Skin of body (tissue), 1 donor: ENCODE measurements at regions not wholly inside any gene's neighbourhood (a gene's known extent, or its start where the extent isn't known, plus 50 kb on each side); places are given as distances from the start of the nearest gene placed in this dataset.
"Not testable (repeated sequence)": the region's sequence is repeated elsewhere in the genome, so short reads cannot be mapped to it uniquely, and the experiment has no call there.

Source experiments
- DNase-seq: peaks from one replicate; lab custom pipeline; 2025; lab: John Stamatoyannopoulos, UW

- DNase-seq: no peak
These were observed 494.7 kb upstream of the PFKP start for GRCh38 chr10:2572611-2573010.

DNA sequence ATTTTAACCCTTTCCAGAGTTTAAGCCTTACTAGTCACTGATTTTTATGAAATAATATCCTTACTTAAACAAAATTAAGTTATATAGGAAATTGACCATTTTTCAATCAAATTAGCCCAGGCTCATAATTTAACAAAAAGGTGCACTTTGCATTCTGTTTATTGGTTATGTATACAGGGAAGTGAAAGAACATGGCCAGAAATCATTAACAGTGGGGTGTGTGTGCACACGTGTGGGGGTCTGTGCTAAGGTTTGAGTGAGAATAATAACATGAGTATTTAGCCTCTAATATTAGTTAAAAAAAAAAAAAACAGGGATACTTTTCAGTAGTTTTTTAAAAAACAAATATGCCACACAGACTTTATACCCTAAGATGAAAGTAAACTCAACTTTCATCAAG lies 510.5 kb upstream of the PFKP start:
- DNase-seq: no peak

- DNase-seq: no peak
These were observed 519.3 kb upstream of the PFKP start for GRCh38 chr10:2548071-2548470.

GRCh38 chr10:2547606-2548005 lies 519.7 kb upstream of the PFKP start:
- DNase-seq: no peak

DNA sequence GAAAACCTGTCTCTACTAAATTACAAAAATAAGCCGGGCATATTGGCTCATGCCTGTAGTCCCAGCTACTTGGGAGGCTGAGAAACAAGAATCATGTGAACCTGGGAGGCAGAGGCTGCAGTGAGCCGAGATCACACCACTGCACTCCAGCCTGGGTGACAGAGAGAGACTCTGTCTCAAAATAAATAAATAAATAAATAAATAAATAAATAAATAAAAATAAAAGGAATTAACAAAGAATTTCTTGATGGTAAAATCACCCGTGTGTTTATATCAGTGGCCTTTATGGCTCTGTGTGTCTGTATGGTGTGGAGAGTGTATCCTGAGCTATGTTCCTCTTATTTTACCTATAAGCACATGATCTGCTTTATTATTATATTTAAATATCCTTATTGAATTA lies 520.5 kb upstream of the PFKP start:
- DNase-seq: not testable (repeated sequence)

DNA sequence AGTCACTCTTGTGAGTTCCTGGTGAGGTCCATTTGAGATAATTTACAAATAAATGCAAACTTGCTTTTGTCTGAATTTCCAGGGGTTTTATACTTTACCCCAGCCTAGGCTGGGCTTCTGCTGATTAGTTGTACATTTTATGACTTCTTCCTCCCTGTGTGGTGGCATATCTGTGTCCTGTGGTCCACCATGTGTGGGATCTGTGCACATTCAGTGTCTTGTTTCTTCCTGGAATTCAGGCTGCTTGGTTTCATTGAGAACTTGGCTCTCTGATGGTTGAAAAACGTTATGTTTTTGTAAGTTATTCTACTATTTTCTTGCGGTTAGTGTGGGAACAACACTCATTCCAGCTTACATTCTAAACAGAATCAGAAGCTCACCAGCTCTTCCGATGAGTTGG lies 523.4 kb upstream of the PFKP start:
- DNase-seq: no peak

- no peak for DNase-seq
These were observed 524.0 kb upstream of the PFKP start for GRCh38 chr10:2543142-2543886.

GRCh38 chr10:2541176-2541575 lies 526.2 kb upstream of the PFKP start:
- DNase-seq: no peak

- DNase-seq: no peak
These were observed 537.4 kb upstream of the PFKP start for GRCh38 chr10:2529945-2530344.

DNA sequence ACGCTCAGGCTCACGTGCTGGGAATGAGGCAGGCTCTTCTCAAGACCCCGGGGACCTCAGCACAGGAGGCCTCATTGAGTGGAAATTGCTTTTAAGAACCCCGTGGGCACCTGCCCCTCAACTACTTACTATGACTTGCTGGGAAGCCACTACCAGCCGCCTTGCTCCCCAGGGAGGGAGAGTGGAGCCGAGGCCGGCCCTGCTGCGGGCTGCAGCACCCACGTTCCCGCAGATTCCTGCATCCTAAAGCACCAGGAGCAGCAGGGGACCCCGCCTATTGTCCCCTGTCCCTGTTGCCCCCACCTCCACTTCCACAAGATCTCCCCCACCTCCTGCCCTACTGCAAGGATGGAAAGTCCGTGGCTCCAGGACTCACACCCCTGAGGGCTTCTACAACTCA lies 541.6 kb upstream of the PFKP start:
- no peak for DNase-seq

- DNase-seq: no peak
These were observed 548.2 kb upstream of the PFKP start for GRCh38 chr10:2519139-2519538.

DNA sequence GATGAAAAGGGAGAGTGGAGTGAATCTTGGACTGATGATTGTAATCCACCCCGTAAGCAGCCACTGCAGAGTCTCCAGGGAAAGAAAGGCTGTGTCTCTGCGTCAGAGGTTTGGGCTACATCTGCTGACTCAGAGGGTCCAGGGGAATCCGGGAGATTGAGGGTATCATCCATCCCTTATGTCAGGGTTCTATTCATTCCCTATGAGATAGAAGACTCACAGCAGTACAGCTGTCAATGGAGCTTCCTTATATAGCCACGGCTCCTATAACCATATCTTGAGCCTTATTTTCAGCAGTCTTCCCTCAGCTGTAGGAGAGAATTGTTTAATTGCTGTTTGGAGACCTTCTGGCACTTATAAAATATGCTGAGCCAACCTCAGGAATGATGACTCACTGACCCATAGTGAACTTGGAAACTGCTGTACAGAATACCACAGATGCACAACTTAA lies 558.2 kb upstream of the PFKP start:
- DNase-seq: peak; percentile 8

GRCh38 chr10:2501366-2501940 lies 565.9 kb upstream of the PFKP start:
- DNase-seq: not testable (repeated sequence)

GRCh38 chr10:2494399-2494798 lies 572.9 kb upstream of the PFKP start:
- DNase-seq: no peak

DNA sequence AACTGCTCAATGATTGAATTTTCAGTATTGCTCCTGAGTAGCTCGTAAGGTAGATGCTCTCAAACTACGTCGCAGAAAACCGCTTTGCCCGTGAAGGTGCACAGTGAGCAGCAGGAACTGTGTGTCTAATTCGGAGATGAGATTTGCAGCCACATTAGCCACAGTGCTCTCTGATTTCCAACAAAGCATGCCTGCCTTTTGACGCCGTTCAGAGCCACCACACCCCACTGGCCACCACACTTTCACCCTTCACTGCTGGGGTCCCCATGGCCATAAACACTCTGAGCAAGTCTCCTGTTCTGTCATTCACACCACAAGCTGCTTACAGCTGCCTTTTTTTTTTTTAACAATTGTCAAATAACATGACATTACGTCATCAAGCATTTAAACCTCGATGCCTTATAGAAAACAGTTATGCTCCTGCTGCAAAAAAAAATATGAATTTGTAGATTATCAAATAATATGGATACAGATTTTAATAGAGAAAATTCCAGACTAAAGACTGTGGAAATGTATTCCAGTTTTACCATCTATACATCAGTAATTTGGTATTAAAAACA lies 578.8 kb upstream of the PFKP start:
- no peak for DNase-seq

DNA sequence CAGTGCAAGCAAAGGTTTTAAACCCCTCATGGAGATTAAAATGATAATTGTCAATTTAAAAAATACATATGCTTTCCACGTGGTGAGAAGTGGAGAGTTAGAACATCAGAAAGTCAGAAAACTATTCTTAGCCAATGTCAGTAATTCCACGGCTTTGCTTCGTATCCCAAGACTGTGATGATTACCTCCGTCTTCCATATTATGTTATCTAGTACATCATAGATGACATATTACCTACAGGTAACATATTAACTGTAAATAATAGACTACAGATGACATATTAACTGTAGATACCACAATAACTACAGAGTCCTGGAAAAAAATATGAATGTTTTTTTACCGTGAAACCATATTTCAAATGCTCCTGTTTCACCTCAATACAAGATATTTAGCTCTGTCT lies 579.4 kb upstream of the PFKP start:
- DNase-seq: no peak

- no peak for DNase-seq
These were observed 588.7 kb upstream of the PFKP start for GRCh38 chr10:2478656-2479055.

GRCh38 chr10:2476812-2477553 lies 590.4 kb upstream of the PFKP start:
- DNase-seq: no peak

- DNase-seq: peak; percentile 65
These were observed 591.0 kb upstream of the PFKP start for GRCh38 chr10:2476218-2476811.

DNA sequence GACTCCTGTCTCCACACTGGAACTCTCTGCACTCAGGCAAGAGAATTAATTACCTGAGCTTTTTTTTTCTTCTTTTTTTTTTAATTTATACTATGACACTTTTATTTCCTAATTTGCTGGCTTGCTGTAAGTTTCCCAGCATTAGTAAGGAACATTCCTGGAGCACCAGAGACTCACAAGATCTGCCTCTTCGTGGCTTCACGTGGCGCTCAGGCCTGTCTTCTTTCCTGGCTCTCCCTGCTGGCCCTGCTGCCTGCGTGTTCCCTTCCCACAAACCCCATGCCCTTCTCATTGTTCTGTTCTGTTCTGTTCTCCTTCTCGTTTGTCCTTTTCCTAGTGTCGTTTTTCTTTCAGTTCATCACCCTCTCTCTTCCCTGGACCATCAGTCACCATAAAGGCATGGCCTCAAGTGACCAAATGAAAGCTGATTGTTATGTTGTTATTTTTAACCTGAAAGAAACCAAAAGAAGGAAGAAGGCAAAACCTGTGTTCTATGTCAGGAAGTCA lies 591.6 kb upstream of the PFKP start:
- DNase-seq: no peak

DNA sequence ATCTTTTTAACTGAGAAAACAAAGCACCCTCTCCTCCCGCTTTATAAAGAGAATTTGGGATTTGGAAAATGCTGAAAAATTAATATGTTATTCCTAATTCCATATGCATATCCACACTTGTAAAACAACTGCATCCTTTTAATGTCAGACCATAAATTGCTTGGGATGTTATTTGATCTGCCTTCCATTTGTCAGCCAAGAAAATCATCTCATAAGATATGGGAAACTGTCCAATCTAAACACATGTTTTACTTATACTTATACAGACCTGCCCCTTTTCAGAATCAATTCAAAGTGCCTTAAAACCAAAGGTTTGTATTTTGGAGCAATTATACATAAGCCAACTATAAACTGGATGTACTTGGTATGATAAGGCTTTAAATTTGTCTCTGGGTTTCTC lies 595.5 kb upstream of the PFKP start:
- peak; percentile 7 for DNase-seq

- DNase-seq: peak; percentile 79
These were observed 597.5 kb upstream of the PFKP start for GRCh38 chr10:2469802-2470201.
